ENCODE measurements at regions not wholly inside any gene's neighbourhood (a gene's known extent, or its start where the extent isn't known, plus 50 kb on each side); places are given as distances from the start of the nearest gene placed in this dataset.
"Not testable (repeated sequence)": the region's sequence is repeated elsewhere in the genome, so short reads cannot be mapped to it uniquely, and the experiment has no call there.

DNA sequence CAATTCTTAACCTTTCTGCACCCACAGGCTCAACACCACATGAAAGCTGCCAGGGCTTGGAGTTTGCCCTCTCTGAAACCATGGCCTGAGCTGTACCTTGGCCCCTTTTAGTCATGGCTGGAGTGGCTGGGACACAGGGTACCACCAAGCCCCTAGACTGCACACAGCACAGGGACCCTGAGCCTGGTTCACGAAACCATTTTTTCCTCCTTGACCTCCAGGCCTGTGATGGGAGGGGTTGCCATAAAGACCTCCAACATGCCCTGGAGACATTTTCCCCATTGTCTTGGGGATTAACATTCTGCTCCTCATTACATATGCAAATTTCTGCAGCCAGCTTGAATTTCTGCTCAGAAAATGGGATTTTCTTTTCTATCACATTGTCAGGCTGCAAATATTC is 113.4 kb downstream of the XPNPEP1 start:
- not testable (repeated sequence) for H3K4me3 ChIP-seq (ENCODE audit: low read depth, low read length); DNase-seq (ENCODE audit: low read depth)

DNA sequence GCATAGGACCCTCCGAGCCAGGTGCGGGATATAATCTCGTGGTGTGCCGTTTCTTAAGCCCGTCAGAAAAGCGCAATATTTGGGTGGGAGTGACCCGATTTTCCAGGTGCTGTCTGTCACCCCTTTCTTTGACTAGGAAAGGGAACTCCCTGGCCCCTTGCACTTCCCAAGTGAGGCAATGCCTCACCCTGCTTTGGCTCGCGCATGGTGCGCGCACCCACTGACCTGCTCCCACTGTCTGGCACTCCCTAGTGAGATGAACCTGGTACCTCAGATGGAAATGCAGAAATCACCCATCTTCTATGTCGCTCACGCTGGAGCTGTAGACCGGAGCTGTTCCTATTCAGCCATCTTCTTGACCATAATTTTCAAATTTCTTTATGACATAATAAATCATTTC is 122.1 kb downstream of the XPNPEP1 start:
- H3K4me3 ChIP-seq (ENCODE audit: low read depth, low read length); DNase-seq (ENCODE audit: low read depth): not testable (repeated sequence)

DNA sequence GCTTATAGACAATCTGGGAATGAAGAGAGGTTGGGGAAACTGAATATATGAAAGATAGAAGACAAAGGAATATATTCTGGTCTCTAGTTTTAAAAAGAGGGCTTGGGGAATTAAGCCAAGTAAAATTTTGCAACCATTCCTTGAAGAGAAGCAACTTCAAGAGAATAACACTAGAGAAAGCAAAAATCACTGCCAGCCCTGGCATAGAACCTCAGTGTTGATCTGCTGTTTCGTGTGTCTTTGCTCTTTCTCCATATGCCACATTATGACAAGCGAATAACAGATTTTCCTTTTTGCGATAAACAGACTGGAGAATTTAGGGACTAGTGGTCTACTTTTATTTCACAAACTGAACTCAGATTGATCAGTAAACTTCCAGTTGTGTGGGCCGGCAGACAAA is 132.7 kb downstream of the XPNPEP1 start:
- H3K4me3 ChIP-seq (ENCODE audit: low read depth, low read length): no peak overlapping the region
- no peak for DNase-seq (ENCODE audit: low read depth)
- TF ChIP-seq, protein P1, sequence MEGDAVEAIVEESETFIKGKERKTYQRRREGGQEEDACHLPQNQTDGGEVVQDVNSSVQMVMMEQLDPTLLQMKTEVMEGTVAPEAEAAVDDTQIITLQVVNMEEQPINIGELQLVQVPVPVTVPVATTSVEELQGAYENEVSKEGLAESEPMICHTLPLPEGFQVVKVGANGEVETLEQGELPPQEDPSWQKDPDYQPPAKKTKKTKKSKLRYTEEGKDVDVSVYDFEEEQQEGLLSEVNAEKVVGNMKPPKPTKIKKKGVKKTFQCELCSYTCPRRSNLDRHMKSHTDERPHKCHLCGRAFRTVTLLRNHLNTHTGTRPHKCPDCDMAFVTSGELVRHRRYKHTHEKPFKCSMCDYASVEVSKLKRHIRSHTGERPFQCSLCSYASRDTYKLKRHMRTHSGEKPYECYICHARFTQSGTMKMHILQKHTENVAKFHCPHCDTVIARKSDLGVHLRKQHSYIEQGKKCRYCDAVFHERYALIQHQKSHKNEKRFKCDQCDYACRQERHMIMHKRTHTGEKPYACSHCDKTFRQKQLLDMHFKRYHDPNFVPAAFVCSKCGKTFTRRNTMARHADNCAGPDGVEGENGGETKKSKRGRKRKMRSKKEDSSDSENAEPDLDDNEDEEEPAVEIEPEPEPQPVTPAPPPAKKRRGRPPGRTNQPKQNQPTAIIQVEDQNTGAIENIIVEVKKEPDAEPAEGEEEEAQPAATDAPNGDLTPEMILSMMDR (IDR thresholded peaks at IDR 0.05; ENCODE audit: insufficient read depth, low read depth, low read length): no peak

DNA sequence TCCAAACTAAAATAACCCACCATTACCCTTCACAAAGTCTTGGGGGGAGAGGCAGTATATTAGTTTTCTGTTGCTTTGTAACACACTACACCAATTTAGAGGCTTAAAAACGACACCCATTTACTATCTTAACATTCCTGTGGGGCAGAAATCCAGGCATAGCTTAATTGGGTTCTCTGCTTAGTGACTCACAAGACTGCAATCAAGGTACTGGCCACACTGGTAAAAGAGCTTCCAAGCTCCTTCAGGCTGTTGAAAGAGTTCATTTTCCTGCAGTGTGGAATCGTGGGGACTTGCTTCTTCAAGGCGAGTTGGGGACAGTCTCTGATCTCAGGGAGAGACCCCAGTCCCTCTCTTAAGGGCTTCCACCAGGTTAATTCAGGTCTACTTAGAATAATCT is 139.1 kb downstream of the XPNPEP1 start:
- TF ChIP-seq, protein P1 (IDR thresholded peaks at IDR 0.05; ENCODE audit: insufficient read depth, low read depth, low read length): no peak
- no peak overlapping the region for H3K4me3 ChIP-seq (ENCODE audit: low read depth, low read length)
- no peak for DNase-seq (ENCODE audit: low read depth)

DNA sequence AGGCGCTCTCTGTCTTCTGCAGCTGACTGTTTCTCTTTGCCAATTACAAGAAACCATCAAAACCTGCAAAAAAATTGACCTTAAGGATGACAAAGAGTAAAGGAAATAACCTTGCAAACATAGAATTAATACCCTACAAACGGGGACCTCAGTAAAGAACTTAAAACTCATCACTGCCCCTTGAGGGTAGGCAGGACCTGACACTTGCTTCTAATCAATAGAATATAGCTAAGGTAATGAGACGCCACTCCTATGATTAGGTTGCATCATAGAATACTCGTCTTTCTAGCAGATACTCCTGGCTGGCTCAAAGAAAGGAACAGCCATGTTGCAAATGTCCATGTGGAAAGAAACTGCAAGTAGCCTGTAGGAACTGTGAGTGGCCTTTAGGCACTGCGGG is 140.0 kb downstream of the XPNPEP1 start:
- TF ChIP-seq, protein P1 (IDR thresholded peaks at IDR 0.05; ENCODE audit: insufficient read depth, low read depth, low read length): no peak
- no peak for DNase-seq (ENCODE audit: low read depth)
- no peak overlapping the region for H3K4me3 ChIP-seq (ENCODE audit: low read depth, low read length)

DNA sequence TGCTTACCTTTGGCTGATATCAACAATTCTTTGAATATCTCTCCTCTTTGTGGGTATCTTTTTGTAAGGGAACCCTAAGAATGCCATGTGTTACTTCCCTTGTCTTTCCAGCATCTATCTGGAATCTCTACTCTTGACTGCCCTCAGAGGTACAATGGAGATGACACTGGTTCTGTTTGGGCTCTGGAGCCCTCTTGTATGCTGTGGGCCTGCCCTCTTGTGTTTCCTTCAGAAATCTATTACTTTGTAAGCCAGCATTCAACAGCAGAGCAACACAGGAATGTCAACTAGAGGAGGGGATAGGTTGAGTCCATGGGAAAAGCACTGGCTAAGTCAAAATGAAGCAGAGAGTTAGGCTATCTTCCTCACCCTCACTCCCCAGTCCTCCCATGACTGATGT is 142.3 kb downstream of the XPNPEP1 start:
- TF ChIP-seq, protein P1 (IDR thresholded peaks at IDR 0.05; ENCODE audit: insufficient read depth, low read depth, low read length): no peak
- no peak for DNase-seq (ENCODE audit: low read depth)
- H3K4me3 ChIP-seq (ENCODE audit: low read depth, low read length): no peak overlapping the region

DNA sequence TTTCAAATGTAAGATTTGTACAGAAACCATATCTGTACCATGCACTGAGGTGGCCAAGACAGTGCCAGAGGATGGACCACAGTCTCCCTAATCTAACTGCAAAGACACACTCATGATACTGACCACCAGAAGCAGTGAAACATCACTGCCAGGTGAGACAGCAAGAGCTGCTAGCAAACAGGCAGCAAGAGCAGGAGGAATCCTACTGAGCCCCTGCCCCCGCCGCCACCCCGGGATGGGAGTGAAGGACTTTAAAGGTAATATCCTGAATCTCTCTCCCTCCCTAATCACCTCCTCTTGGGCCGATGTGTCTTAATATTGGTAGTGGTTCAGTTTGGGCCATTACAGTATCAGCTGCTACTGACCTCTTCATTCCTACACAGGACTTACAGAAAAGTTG is 144.3 kb downstream of the XPNPEP1 start:
- TF ChIP-seq, protein P1 (IDR thresholded peaks at IDR 0.05; ENCODE audit: insufficient read depth, low read depth, low read length): no peak
- DNase-seq (ENCODE audit: low read depth): no peak
- no peak overlapping the region for H3K4me3 ChIP-seq (ENCODE audit: low read depth, low read length)

DNA sequence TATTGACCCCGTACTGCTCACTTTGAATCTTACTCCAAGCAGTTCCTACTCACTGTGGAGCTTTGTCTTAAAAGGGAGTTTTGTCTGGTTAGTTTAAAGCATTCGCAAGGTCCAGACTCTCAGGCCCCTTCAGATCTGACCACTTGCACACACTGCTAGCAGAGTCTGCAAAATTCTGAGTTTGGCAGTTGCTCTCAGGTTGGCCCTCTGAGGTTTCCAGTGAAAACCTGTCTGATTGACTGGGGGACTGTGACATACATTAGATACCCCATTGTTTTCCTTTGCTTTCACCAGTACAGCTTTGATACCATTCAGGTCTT is 149.2 kb downstream of the XPNPEP1 start:
- no peak for DNase-seq (ENCODE audit: low read depth)
- TF ChIP-seq, protein P1 (IDR thresholded peaks at IDR 0.05; ENCODE audit: insufficient read depth, low read depth, low read length): no peak
- H3K4me3 ChIP-seq (ENCODE audit: low read depth, low read length): no peak overlapping the region

Data from fibroblast of villous mesenchyme (primary cell).